ENCODE measurements at regions not wholly inside any gene's neighbourhood (a gene's known extent, or its start where the extent isn't known, plus 50 kb on each side); places are given as distances from the start of the nearest gene placed in this dataset.

DNA sequence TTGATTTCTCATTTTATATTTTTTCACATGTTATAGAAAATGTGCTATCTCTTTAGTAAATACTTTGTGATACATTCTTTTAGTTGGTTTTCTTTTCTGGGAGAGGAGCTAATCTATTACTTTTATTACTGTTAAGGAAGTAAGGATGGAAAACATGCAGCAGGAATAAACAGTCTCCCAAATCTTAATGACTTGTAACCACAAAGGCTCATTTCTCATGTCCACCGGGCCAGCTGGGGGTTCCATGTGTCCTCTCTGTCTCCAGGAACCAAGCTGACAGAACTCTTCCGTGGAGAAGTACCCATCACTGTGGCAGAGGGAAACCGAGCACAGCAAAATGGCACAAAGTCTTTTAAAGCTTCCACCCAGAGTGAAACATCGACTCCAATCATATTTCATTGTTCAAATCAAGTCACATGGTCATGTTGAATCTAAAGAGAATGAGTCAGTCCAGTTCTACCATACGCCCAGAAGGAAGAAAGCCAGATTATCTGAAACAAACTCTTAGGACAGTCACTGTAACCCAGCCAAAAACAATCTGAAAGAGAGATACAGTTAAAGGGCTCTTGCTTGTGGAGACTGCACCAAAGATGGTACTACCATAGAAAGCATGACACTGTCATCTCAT lies 97.1 kb upstream of the CDH6 start:
- TF ChIP-seq, protein P1, sequence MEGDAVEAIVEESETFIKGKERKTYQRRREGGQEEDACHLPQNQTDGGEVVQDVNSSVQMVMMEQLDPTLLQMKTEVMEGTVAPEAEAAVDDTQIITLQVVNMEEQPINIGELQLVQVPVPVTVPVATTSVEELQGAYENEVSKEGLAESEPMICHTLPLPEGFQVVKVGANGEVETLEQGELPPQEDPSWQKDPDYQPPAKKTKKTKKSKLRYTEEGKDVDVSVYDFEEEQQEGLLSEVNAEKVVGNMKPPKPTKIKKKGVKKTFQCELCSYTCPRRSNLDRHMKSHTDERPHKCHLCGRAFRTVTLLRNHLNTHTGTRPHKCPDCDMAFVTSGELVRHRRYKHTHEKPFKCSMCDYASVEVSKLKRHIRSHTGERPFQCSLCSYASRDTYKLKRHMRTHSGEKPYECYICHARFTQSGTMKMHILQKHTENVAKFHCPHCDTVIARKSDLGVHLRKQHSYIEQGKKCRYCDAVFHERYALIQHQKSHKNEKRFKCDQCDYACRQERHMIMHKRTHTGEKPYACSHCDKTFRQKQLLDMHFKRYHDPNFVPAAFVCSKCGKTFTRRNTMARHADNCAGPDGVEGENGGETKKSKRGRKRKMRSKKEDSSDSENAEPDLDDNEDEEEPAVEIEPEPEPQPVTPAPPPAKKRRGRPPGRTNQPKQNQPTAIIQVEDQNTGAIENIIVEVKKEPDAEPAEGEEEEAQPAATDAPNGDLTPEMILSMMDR (IDR thresholded peaks at IDR 0.05): no peak
- TF ChIP-seq ZFX (IDR thresholded peaks at IDR 0.05; ENCODE audit: borderline replicate concordance): no peak
